ENCODE measurements at regions not wholly inside any gene's neighbourhood (a gene's known extent, or its start where the extent isn't known, plus 50 kb on each side); places are given as distances from the start of the nearest gene placed in this dataset.

GRCh38 chr15:98150536-98150935, 190.0 kb downstream of the ARRDC4 start:
- TF ChIP-seq CTCF (conservative IDR thresholded peaks at IDR 0.05) = no peak
- no peak for TF ChIP-seq ZFX (IDR thresholded peaks at IDR 0.05)
